GM23248 (cell line): ENCODE measurements at regions not wholly inside any gene's neighbourhood (a gene's known extent, or its start where the extent isn't known, plus 50 kb on each side); places are given as distances from the start of the nearest gene placed in this dataset.

Experiments
- EZH2 ChIP-seq: fragments of 200-600 bp; sonication (generic); IDR thresholded peaks from 2 replicates; pipeline ENCODE4 v1.6.1; 2018; ENCODE audit warnings: antibody characterized with exemption, mild to moderate bottlenecking; ENCODE audit not compliant: insufficient read depth, poor library complexity, severe bottlenecking
- EZH2phosphoT487 ChIP-seq: fragments of 200-600 bp; sonication (generic); IDR thresholded peaks from 2 replicates; pipeline ENCODE4 v1.6.1; 2018; ENCODE audit warnings: antibody characterized with exemption, moderate library complexity, mild to moderate bottlenecking, low read depth; ENCODE audit not compliant: insufficient read depth

- TF ChIP-seq EZH2 (no peak), EZH2phosphoT487 (no peak)
These were observed 131.9 kb upstream of the FNDC3A start for GRCh38 chr13:48843630-48844380.
